Activated B cell treated with CpG ODN at 0.5 μM for 24 hours (primary cell): ENCODE measurements at regions not wholly inside any gene's neighbourhood (a gene's known extent, or its start where the extent isn't known, plus 50 kb on each side); places are given as distances from the start of the nearest gene placed in this dataset.
"Not testable (repeated sequence)": the region's sequence is repeated elsewhere in the genome, so short reads cannot be mapped to it uniquely, and the experiment has no call there.

Experiments
- ATAC-seq: fragments of 200-7000 bp; cut with Tn5 transposase; one replicate; pipeline ENCODE4 v1.10.0; 2021; ENCODE audit warnings: low read depth, mild to moderate bottlenecking, moderate library complexity
- CTCF ChIA-PET: fragments of 350-600 bp; sonication (Branson Sonifier 250); formaldehyde crosslinking; loops from one replicate; lab custom pipeline; 2021; ENCODE audit warnings: antibody characterized with exemption; lab: Charles Lee
- POLR2A ChIA-PET: fragments of 350-600 bp; sonication (Branson Sonifier 250); formaldehyde crosslinking; loops from one replicate; lab custom pipeline; 2021; ENCODE audit warnings: antibody characterized with exemption; lab: Charles Lee
- DNase-seq: peaks from one replicate; pipeline ENCODE4 v3.0.0; 2022
- H3K27ac Mint-ChIP-seq: one replicate; pipeline ENCODE4 v1.8.0; 2020; ENCODE audit warnings: mixed read lengths
- H3K27me3 Mint-ChIP-seq: one replicate; pipeline ENCODE4 v1.8.0; 2021; ENCODE audit warnings: mixed read lengths
- H3K36me3 Mint-ChIP-seq: one replicate; pipeline ENCODE4 v1.8.0; 2021; ENCODE audit warnings: low read depth, mixed read lengths
- H3K4me1 Mint-ChIP-seq: one replicate; pipeline ENCODE4 v1.8.0; 2021; ENCODE audit warnings: mixed read lengths
- H3K4me3 Mint-ChIP-seq: one replicate; pipeline ENCODE4 v1.8.0; 2020; ENCODE audit warnings: mild to moderate bottlenecking, mixed read lengths
- H3K9me3 Mint-ChIP-seq: one replicate; pipeline ENCODE4 v1.8.0; 2020; ENCODE audit warnings: mixed read lengths
- intact Hi-C: fragments of 100-400 bp; cut with micrococcal nuclease; formaldehyde crosslinking; loops from one replicate; pipeline ENCODE4 v1.15.1; 2024
- TF ChIP-seq, protein P1 (sequence below): fragments of 200-600 bp; IDR thresholded peaks from one replicate; pipeline ENCODE4 v1.8.0; 2022; ENCODE audit warnings: antibody characterized with exemption, mild to moderate bottlenecking

GRCh38 chr13:43946281-43946680 lies 66.6 kb downstream of the LACC1 start:
- ATAC-seq (no peak), DNase-seq (no peak)
- Mint-ChIP-seq H3K36me3 (no peaks in the 10 kb centered on the region), H3K4me1 (no peaks in the 10 kb centered on the region), H3K9me3 (no peaks in the 10 kb centered on the region), H3K4me3 (no peak overlapping the region), H3K27ac (no peak overlapping the region), H3K27me3 (peaks cover 29% of the 10 kb centered on the region)
- CTCF ChIA-PET: no interaction called here
- intact Hi-C loops: no loop called here
- TF ChIP-seq, protein P1, sequence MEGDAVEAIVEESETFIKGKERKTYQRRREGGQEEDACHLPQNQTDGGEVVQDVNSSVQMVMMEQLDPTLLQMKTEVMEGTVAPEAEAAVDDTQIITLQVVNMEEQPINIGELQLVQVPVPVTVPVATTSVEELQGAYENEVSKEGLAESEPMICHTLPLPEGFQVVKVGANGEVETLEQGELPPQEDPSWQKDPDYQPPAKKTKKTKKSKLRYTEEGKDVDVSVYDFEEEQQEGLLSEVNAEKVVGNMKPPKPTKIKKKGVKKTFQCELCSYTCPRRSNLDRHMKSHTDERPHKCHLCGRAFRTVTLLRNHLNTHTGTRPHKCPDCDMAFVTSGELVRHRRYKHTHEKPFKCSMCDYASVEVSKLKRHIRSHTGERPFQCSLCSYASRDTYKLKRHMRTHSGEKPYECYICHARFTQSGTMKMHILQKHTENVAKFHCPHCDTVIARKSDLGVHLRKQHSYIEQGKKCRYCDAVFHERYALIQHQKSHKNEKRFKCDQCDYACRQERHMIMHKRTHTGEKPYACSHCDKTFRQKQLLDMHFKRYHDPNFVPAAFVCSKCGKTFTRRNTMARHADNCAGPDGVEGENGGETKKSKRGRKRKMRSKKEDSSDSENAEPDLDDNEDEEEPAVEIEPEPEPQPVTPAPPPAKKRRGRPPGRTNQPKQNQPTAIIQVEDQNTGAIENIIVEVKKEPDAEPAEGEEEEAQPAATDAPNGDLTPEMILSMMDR: no peak
- POLR2A ChIA-PET: no interaction called here

DNA sequence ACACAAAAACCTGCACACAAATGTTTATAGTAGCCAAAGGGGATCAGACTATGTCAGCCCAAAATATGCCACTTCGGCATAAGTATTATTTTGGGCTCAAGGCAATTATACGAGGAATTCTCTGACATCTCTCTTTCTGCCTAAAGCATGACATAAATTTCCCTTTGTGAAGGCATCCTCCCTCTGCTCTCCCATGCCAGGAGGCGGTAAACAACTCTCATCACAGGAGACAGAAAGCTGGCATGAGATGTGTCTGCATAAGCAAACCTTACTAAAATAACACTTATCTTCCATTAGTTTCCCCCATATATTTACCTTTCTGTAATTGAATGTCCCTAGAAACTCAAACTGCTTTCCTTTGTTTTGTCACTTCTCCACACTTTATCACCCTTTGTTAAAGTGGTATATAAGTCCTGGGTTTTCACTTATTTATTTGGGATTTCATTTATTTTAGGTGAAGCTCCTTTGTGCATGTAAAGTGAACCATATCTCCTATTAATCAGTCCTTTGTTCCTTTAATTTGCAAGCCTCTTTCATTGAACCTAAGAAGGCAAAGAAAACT lies 68.3 kb downstream of the LACC1 start:
- ChIA-PET CTCF (no interaction called here), POLR2A (no interaction called here)
- intact Hi-C loops: no loop called here
- no peaks in the 10 kb centered on the region for H3K4me1 Mint-ChIP-seq
- TF ChIP-seq, protein P1: no peak
- DNase-seq: no peak
- no peak for ATAC-seq
- H3K9me3 Mint-ChIP-seq: no peaks in the 10 kb centered on the region
- no peak overlapping the region for H3K27ac Mint-ChIP-seq
- no peak overlapping the region for H3K4me3 Mint-ChIP-seq
- no peaks in the 10 kb centered on the region for H3K36me3 Mint-ChIP-seq
- peaks cover 20% of the 10 kb centered on the region for H3K27me3 Mint-ChIP-seq

- intact Hi-C loops: no loop called here
- H3K4me1 Mint-ChIP-seq: no peaks in the 10 kb centered on the region
- CTCF ChIA-PET: no interaction called here
- no peak overlapping the region for H3K27ac Mint-ChIP-seq
- no peaks in the 10 kb centered on the region for H3K36me3 Mint-ChIP-seq
- TF ChIP-seq, protein P1: no peak
- H3K4me3 Mint-ChIP-seq: no peak overlapping the region
- POLR2A ChIA-PET: no interaction called here
- H3K27me3 Mint-ChIP-seq: peaks cover 20% of the 10 kb centered on the region
- ATAC-seq: no peak
- no peaks in the 10 kb centered on the region for H3K9me3 Mint-ChIP-seq
- no peak for DNase-seq
These were observed 73.7 kb downstream of the LACC1 start for GRCh38 chr13:43953370-43953769.

- CTCF ChIA-PET, POLR2A ChIA-PET, intact Hi-C loops, H3K4me3 Mint-ChIP-seq, H3K9me3 Mint-ChIP-seq, H3K36me3 Mint-ChIP-seq, ATAC-seq, H3K27ac Mint-ChIP-seq, DNase-seq, H3K4me1 Mint-ChIP-seq: not testable (repeated sequence)
- peaks cover 22% of the 10 kb centered on the region for H3K27me3 Mint-ChIP-seq
These were observed 77.3 kb downstream of the LACC1 start for GRCh38 chr13:43956975-43957374.

DNA sequence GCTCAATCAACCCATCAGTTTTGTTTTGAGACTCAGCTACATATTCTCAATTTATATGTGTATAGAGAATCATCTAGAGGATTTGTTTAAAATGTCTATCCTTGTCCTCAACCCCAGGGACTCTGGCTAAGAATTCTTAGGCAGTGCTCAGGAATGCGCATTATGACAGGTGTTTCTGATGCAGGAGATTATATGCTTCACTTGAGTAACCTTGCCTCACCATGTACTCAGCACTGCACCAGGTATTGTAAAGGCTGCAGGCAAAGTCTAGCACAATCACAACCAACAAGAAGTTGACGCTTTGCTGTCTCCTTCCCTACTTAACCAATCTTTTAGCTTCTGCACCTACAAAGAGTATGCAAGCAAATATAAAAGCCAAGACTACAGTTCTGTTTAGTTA lies 79.6 kb downstream of the LACC1 start:
- TF ChIP-seq, protein P1: no peak
- CTCF ChIA-PET: no interaction called here
- no peak for ATAC-seq
- no peak overlapping the region for H3K27ac Mint-ChIP-seq
- no peak for DNase-seq
- POLR2A ChIA-PET: no interaction called here
- H3K4me3 Mint-ChIP-seq: no peak overlapping the region
- H3K9me3 Mint-ChIP-seq: no peaks in the 10 kb centered on the region
- peaks cover 22% of the 10 kb centered on the region for H3K27me3 Mint-ChIP-seq
- H3K4me1 Mint-ChIP-seq: no peaks in the 10 kb centered on the region
- H3K36me3 Mint-ChIP-seq: no peaks in the 10 kb centered on the region
- intact Hi-C loops: no loop called here

DNA sequence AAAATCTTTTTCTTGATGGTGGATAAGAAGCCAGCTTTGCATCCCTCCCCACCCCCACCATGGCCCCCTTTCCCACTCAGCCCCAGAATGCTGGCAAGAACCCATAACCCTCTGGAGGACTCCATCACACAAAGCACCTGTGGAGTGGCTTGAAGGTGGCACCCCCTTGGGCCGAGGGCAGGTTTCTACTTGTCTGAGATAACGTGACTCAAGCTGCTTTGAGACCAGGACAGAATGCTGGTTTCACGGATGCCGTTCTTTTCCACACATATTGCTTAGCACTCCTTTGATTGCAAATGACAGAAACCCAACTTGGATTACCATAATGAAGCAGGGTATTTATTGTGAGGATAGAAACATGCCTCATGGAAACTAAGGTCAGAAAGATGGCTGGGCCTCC lies 82.2 kb downstream of the LACC1 start:
- ChIA-PET POLR2A (no interaction called here), CTCF (no interaction called here)
- TF ChIP-seq, protein P1: no peak
- Mint-ChIP-seq H3K36me3 (no peaks in the 10 kb centered on the region), H3K9me3 (no peaks in the 10 kb centered on the region), H3K27me3 (peaks cover 6% of the 10 kb centered on the region), H3K4me1 (no peaks in the 10 kb centered on the region), H3K4me3 (no peak overlapping the region), H3K27ac (no peak overlapping the region)
- ATAC-seq (no peak), DNase-seq (no peak)
- intact Hi-C loops: loop anchor here (5.0 kb wide), 1 partner anchor 55 kb away; no protein-coding TSS in a partner anchor
